H1 (cell line): ENCODE measurements at regions not wholly inside any gene's neighbourhood (a gene's known extent, or its start where the extent isn't known, plus 50 kb on each side); places are given as distances from the start of the nearest gene placed in this dataset.
A peak's percentile ranks its signal among the peaks of the same experiment; 100 is the strongest.

Source experiments
- CTCF ChIA-PET: fragments of 300-600 bp; sonication (Branson Sonifier 250); formaldehyde crosslinking; loops from one replicate; lab custom pipeline; 2021; ENCODE audit not compliant: partially characterized antibody; lab: Charles Lee
- POLR2A ChIA-PET: fragments of 300-600 bp; sonication (Branson Sonifier 250); formaldehyde crosslinking; loops from one replicate; lab custom pipeline; 2021; ENCODE audit warnings: inconsistent platforms; ENCODE audit not compliant: partially characterized antibody; lab: Charles Lee
- DNase-seq, 2 experiments: peaks; one replicate each; pipeline versions ENCODE4 v3.0.0 to v3.0.0-alpha.2; 2010 to 2022; ENCODE audit warnings: low spot score in 2 of 2, low read depth in 1 of 2, mixed read lengths in 1 of 2
- FAIRE-seq: peaks from 2 replicates; lab custom pipeline; 2011; peaks lifted over from hg19 to GRCh38; lab: Jason Lieb, UNC
- H2AFZ ChIP-seq: 2 replicates; pipeline ENCODE4 v1.8.1; 2012; ENCODE audit warnings: low read length, inconsistent platforms
- H2AK5ac ChIP-seq: 2 replicates; pipeline ENCODE4 v1.6.1; 2013; ENCODE audit warnings: low read depth, low read length
- H2BK120ac ChIP-seq: replicated peaks from 2 replicates; pipeline ENCODE3; 2013; ENCODE audit warnings: low read depth, low read length, inconsistent platforms
- H2BK12ac ChIP-seq: 2 replicates; pipeline ENCODE4 v1.6.1; 2013; ENCODE audit warnings: low read depth, low read length
- H2BK15ac ChIP-seq: 2 replicates; pipeline ENCODE4 v1.6.1; 2013; ENCODE audit warnings: low read length
- H2BK20ac ChIP-seq: 2 replicates; pipeline ENCODE4 v1.6.1; 2013; ENCODE audit warnings: low read length
- H2BK5ac ChIP-seq: 2 replicates; pipeline ENCODE4 v1.6.1; 2013; ENCODE audit warnings: low read depth, low read length
- H3K14ac ChIP-seq: 2 replicates; pipeline ENCODE4 v1.6.1; 2013; ENCODE audit warnings: inconsistent platforms; ENCODE audit not compliant: insufficient read length
- H3K18ac ChIP-seq: 2 replicates; pipeline ENCODE4 v1.6.1; 2013; ENCODE audit warnings: low read length; ENCODE audit errors: extremely low read depth
- H3K23ac ChIP-seq: 2 replicates; pipeline ENCODE4 v1.6.1; 2013; ENCODE audit warnings: inconsistent platforms; ENCODE audit not compliant: insufficient read length
- H3K23me2 ChIP-seq: 2 replicates; pipeline ENCODE4 v1.6.1; 2013; ENCODE audit warnings: low read depth, low read length
- H3K27ac ChIP-seq: 2 replicates; pipeline ENCODE4 v1.6.1; 2011; ENCODE audit warnings: low read depth, low read length, inconsistent platforms
- H3K27me3 ChIP-seq, 4 experiments: replicated peaks in 1 of 4; 1 replicate in 1 of 4; 2 replicates in 3 of 4; pipeline versions ENCODE4 v1.6.1 to v1.8.1; 2011 to 2013; ENCODE audit warnings: low read length in 3 of 4, mild to moderate bottlenecking in 3 of 4, inconsistent platforms in 2 of 4, mixed read lengths in 2 of 4, moderate library complexity in 1 of 4; ENCODE audit not compliant: control insufficient read depth in 3 of 4, insufficient read depth in 3 of 4; ENCODE audit errors: extremely low read depth in 1 of 4
- H3K36me3 ChIP-seq, 4 experiments: 2 replicates each; pipeline versions ENCODE4 v1.6.1 to v1.8.1; 2011 to 2013; ENCODE audit warnings: mild to moderate bottlenecking in 4 of 4, low read length in 3 of 4, moderate library complexity in 2 of 4, control low read depth in 1 of 4, inconsistent platforms in 1 of 4; ENCODE audit not compliant: insufficient read depth in 4 of 4, control insufficient read depth in 2 of 4
- H3K4ac ChIP-seq: replicated peaks from 2 replicates; pipeline ENCODE3; 2013; ENCODE audit warnings: low read length, low read depth, mixed read lengths, inconsistent platforms; ENCODE audit not compliant: insufficient read length
- H3K4me1 ChIP-seq, 4 experiments: replicated peaks in 1 of 4; 1 replicate in 1 of 4; 2 replicates in 3 of 4; pipeline versions ENCODE4 v1.6.1 to v1.8.1; 2011 to 2013; ENCODE audit warnings: low read length in 3 of 4, inconsistent platforms in 2 of 4, mixed read lengths in 1 of 4; ENCODE audit not compliant: insufficient read depth in 4 of 4, control insufficient read depth in 3 of 4
- H3K4me2 ChIP-seq, 2 experiments: 2 replicates each; pipeline versions ENCODE4 v1.6.1 to v1.8.1; 2011 to 2013; ENCODE audit warnings: low read depth in 2 of 2, low read length in 2 of 2, control low read depth in 1 of 2, inconsistent platforms in 1 of 2, mild to moderate bottlenecking in 1 of 2; ENCODE audit not compliant: insufficient read depth in 1 of 2
- H3K4me3 ChIP-seq, 4 experiments: fragments of 200-600, 300-600 bp in 1 of 4; sonication (generic), shearing (Covaris generic), sonication (Bioruptor Twin) in 1 of 4; 2 replicates each; pipeline versions ENCODE4 v1.5.1 to v1.8.1; 2011 to 2016; ENCODE audit warnings: low read length in 4 of 4, low read depth in 3 of 4, control low read depth in 2 of 4, inconsistent platforms in 2 of 4, mild to moderate bottlenecking in 2 of 4, mixed read lengths in 1 of 4, moderate library complexity in 1 of 4; ENCODE audit not compliant: insufficient read depth in 2 of 4; ENCODE audit errors: extremely low read depth in 1 of 4
- H3K56ac ChIP-seq: replicated peaks from 2 replicates; pipeline ENCODE3; 2013; ENCODE audit warnings: low read depth, mild to moderate bottlenecking, mixed read lengths, low read length, inconsistent platforms; ENCODE audit not compliant: insufficient read length
- H3K79me1 ChIP-seq: 2 replicates; pipeline ENCODE4 v1.6.1; 2013; ENCODE audit warnings: low read depth, low read length, control low read depth
- H3K79me2 ChIP-seq, 2 experiments: 2 replicates each; pipeline versions ENCODE4 v1.6.1 to v1.8.1; 2012 to 2013; ENCODE audit warnings: low read length in 2 of 2, mild to moderate bottlenecking in 2 of 2, inconsistent platforms in 1 of 2; ENCODE audit not compliant: insufficient read depth in 2 of 2, control insufficient read depth in 1 of 2
- H3K9ac ChIP-seq, 4 experiments: replicated peaks in 1 of 4; 1 replicate in 1 of 4; 2 replicates in 3 of 4; pipeline versions ENCODE4 v1.6.1 to v1.8.1; 2011 to 2013; ENCODE audit warnings: low read depth in 3 of 4, low read length in 3 of 4, control low read depth in 2 of 4, mild to moderate bottlenecking in 2 of 4, moderate library complexity in 2 of 4, inconsistent platforms in 1 of 4; ENCODE audit errors: extremely low read depth in 1 of 4
- H3K9me3 ChIP-seq, 2 experiments: 2 replicates each; pipeline versions ENCODE4 v1.6.1 to v1.8.1; 2012 to 2013; ENCODE audit warnings: mild to moderate bottlenecking in 2 of 2, moderate library complexity in 2 of 2, control low read depth in 1 of 2, inconsistent platforms in 1 of 2, low read depth in 1 of 2, low read length in 1 of 2, mixed read lengths in 1 of 2; ENCODE audit not compliant: insufficient read depth in 2 of 2
- H4K20me1 ChIP-seq, 2 experiments: replicated peaks in 1 of 2; 2 replicates each; pipeline versions ENCODE3 to v1.8.1; 2011 to 2013; ENCODE audit warnings: inconsistent platforms in 2 of 2, low read length in 2 of 2, mild to moderate bottlenecking in 1 of 2; ENCODE audit not compliant: insufficient read depth in 2 of 2, control insufficient read depth in 1 of 2
- H4K5ac ChIP-seq: 2 replicates; pipeline ENCODE4 v1.6.1; 2013; ENCODE audit warnings: low read length, low read depth, mixed read lengths, inconsistent platforms; ENCODE audit not compliant: insufficient read length
- H4K8ac ChIP-seq: 2 replicates; pipeline ENCODE4 v1.8.0; 2013; ENCODE audit warnings: mild to moderate bottlenecking, moderate library complexity, low read length, inconsistent platforms; ENCODE audit not compliant: insufficient read depth; ENCODE audit errors: extremely low read depth
- H4K91ac ChIP-seq: replicated peaks from 2 replicates; pipeline ENCODE3; 2013; ENCODE audit warnings: low read length, mixed read lengths, inconsistent platforms; ENCODE audit not compliant: insufficient read length
- BRCA1 ChIP-seq: IDR thresholded peaks from 2 replicates; pipeline ENCODE4 v1.6.1; 2012; ENCODE audit warnings: low read depth, low read length, improper control_type of control experiment
- EGR1 ChIP-seq: IDR thresholded peaks from 2 replicates; pipeline ENCODE4 v1.6.1; 2011; ENCODE audit warnings: low read depth, low read length, borderline replicate concordance
- HDAC2 ChIP-seq, 2 experiments: fragments of 300-600 bp in 1 of 2; sonication (generic) in 1 of 2; IDR thresholded peaks; 2 replicates each; pipeline ENCODE4 v1.6.1; 2011 to 2012; ENCODE audit warnings: low read depth in 2 of 2, low read length in 2 of 2, mild to moderate bottlenecking in 2 of 2, moderate library complexity in 2 of 2, borderline replicate concordance in 1 of 2, inconsistent platforms in 1 of 2
- HDAC6 ChIP-seq: IDR thresholded peaks from one replicate; pipeline ENCODE4 v1.7.1; 2012; ENCODE audit warnings: low read depth, mild to moderate bottlenecking, inconsistent platforms, low read length, moderate library complexity
- SIN3A ChIP-seq, 2 experiments: IDR thresholded peaks in 1 of 2; conservative IDR thresholded peaks in 1 of 2; 2 replicates each; pipeline ENCODE4 v1.6.1; 2011 to 2012; ENCODE audit warnings: low read length in 2 of 2, improper control_type of control experiment in 1 of 2, low read depth in 1 of 2, mild to moderate bottlenecking in 1 of 2
- TAF7 ChIP-seq: optimal IDR thresholded peaks from 2 replicates; pipeline ENCODE3; 2011; ENCODE audit warnings: low read depth, mild to moderate bottlenecking, inconsistent platforms, low read length, moderate library complexity, borderline replicate concordance
- TCF12 ChIP-seq: IDR thresholded peaks from 2 replicates; pipeline ENCODE4 v1.6.1; 2011; ENCODE audit warnings: low read depth, mild to moderate bottlenecking, low read length

GRCh38 chr16:55184052-55184451, 140.0 kb upstream of the IRX6 start:
- FAIRE-seq (no peak), DNase-seq (no peak)
- Histone ChIP-seq H3K14ac (peak overlapping the region; percentile 79), H4K20me1 (no peaks in the 10 kb centered on the region), H3K4me1 (peaks cover 0 to 5% (median 2%) of the 10 kb centered on the region in 4 experiments; a peak in 3 of 7 replicates), H4K5ac (no peak overlapping the region), H3K4me2 (0 out of 4 replicates have a peak overlapping the region, but pooled peaks of 1 of the 2 experiments have one; percentile 16), H2BK12ac (no peak overlapping the region), H3K56ac (no peak overlapping the region), H3K23me2 (no peaks in the 10 kb centered on the region), H2BK120ac (no peak overlapping the region), H4K8ac (no peak overlapping the region), H2BK5ac (no peak overlapping the region), H4K91ac (no peak overlapping the region), H3K9me3 (no peaks in the 10 kb centered on the region; a peak in 1 of 4 replicates), H3K79me2 (no peaks in the 10 kb centered on the region), H2AK5ac (no peak overlapping the region), H2BK15ac (no peak overlapping the region), H3K27me3 (peaks cover 0 to 1% (median 0%) of the 10 kb centered on the region in 4 experiments; a peak in 1 of 7 replicates), H3K4me3 (no peak overlapping the region), H3K36me3 (no peaks in the 10 kb centered on the region), H3K18ac (no peak overlapping the region), H3K23ac (no peak overlapping the region), H3K27ac (no peak overlapping the region), H3K79me1 (no peaks in the 10 kb centered on the region), H3K4ac (no peak overlapping the region), H3K9ac (no peak overlapping the region), H2AFZ (0 out of 2 replicates have a peak overlapping the region, but pooled peaks have one; percentile 8), H2BK20ac (no peak overlapping the region)
- POLR2A ChIA-PET, result interaction anchor here (0.6 kb wide), 1 partner anchor 182 kb away, joined by 3 read pairs; no protein-coding TSS in a partner anchor
- CTCF ChIA-PET, result interaction anchor here (2.0 kb wide), 1 partner anchor 27 kb away, joined by 4 read pairs; no protein-coding TSS in a partner anchor
- TF ChIP-seq TCF12 (no peak), TAF7 (no peak), EGR1 (no peak), HDAC2 (IDR thresholded peaks at IDR 0.05; ENCODE audit: borderline replicate concordance in 1 of 2, low read depth in 2 of 2, low read length in 2 of 2) (no peak), SIN3A (conservative IDR thresholded peaks at IDR 0.05 in 1 of 2, IDR thresholded peaks at IDR 0.05 in 1 of 2; ENCODE audit: low read depth in 1 of 2, low read length in 2 of 2) (no peak), HDAC6 (no peak), BRCA1 (no peak)
